ENCODE measurements at regions not wholly inside any gene's neighbourhood (a gene's known extent, or its start where the extent isn't known, plus 50 kb on each side); places are given as distances from the start of the nearest gene placed in this dataset.

- DNase-seq (ENCODE audit: low read depth), result no peak
- no peak overlapping the region for H3K4me3 ChIP-seq (ENCODE audit: low read depth, low read length)
These were observed 67.4 kb upstream of the SOX9 start for GRCh38 chr17:72053449-72053848.

DNA sequence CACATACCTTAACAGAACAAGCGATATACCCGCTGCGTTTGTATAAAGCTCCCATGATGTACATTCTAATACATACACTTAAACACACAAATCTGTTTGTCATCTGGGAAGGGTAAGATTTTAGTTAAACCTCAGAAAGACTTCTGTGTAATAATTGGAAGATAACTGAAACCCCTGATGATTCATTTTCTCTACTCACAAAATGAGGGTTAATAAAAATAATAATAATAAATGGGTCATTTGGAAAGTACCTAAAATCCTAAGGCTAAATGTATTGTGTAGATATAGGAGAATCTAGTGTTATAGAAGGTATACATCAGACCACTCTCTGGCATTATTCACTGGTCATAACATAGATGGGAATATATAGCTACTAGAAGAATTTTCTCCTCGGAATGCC lies 64.7 kb upstream of the SOX9 start:
- no peak for DNase-seq (ENCODE audit: low read depth)
- H3K4me3 ChIP-seq (ENCODE audit: low read depth, low read length), result no peak overlapping the region

- no peak overlapping the region for H3K4me3 ChIP-seq (ENCODE audit: low read depth, low read length)
These were observed 64.0 kb upstream of the SOX9 start for GRCh38 chr17:72056727-72057290.

GRCh38 chr17:72060084-72060483 lies 60.7 kb upstream of the SOX9 start:
- H3K4me3 ChIP-seq (ENCODE audit: low read depth, low read length), result no peak overlapping the region
- DNase-seq (ENCODE audit: low read depth), result no peak

More at GRCh38 chr17:72056727-72057290, 64.0 kb upstream of the SOX9 start:
- DNase-seq (ENCODE audit: low read depth), result no peak

DNA sequence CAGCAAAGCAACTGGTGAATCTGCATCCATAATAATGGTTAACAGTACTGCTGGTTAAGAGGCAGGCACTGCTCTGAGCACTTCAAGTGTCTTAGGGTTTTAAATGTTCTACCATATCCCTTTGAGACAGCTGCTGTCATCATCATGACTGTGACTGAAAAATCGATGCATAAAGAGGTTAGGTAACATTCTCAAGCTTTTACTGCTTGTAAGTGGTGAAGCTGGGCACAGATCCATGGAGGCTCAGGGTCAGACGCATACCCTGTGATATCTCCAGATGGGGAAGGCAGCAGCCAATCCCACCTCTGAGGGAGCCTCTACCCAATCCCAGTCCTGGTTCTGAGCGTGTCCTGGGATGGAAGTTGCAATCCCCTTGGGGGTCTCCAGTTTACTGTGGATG lies 57.6 kb upstream of the SOX9 start:
- peak; percentile 20 for DNase-seq (ENCODE audit: low read depth)
- no peak overlapping the region for H3K4me3 ChIP-seq (ENCODE audit: low read depth, low read length)

GRCh38 chr17:72063756-72064450 lies 56.9 kb upstream of the SOX9 start:
- H3K4me3 ChIP-seq (ENCODE audit: low read depth, low read length), result no peak overlapping the region
- DNase-seq (ENCODE audit: low read depth), result no peak

- H3K4me3 ChIP-seq (ENCODE audit: low read depth, low read length), result no peak overlapping the region
- no peak for DNase-seq (ENCODE audit: low read depth)
These were observed 56.1 kb upstream of the SOX9 start for GRCh38 chr17:72064606-72065193.

DNA sequence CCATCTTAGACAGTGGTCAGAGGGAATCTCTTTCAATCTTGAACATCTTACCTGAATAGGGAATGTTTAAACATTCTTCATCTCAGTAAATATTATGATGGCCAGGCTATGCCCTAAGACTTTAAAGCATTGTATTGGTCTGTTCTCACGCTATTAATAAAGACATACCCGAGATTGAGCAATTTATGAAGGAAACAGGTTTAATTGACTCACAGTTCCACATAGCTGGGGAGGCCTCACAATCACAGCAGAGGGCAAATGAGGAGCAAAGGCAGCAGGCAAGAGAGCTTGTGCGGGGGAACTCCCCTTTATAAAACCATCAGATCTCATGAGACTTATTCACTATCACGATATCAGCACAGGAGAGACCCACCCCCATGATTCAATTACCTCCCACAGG lies 55.3 kb upstream of the SOX9 start:
- DNase-seq (ENCODE audit: low read depth), result no peak

DNA sequence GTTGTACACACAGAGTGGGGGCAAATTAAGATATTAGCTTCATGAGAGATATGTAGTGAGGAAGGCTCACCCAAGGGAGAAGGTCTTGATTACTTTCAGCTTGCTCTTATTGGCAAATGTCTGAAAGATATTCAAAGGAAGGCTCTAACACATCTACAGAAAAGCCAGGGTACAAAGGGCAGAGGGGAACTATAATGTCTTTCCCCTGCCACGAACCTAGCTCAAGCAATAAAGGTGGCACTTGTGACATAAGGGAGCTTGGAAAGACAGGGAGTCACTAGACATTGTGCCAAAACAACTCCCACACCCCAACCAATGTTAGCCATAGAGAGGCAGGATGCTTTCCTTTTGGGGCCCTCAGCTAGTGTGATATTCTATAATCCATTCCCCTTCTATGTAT lies 52.2 kb upstream of the SOX9 start:
- DNase-seq (ENCODE audit: low read depth), result no peak
- no peak overlapping the region for H3K4me3 ChIP-seq (ENCODE audit: low read depth, low read length)

More for the DNA sequence above, 55.3 kb upstream of the SOX9 start:
- no peak overlapping the region for H3K4me3 ChIP-seq (ENCODE audit: low read depth, low read length)

GRCh38 chr17:72069586-72070202 lies 51.1 kb upstream of the SOX9 start:
- no peak for DNase-seq (ENCODE audit: low read depth)

More at GRCh38 chr17:72069586-72070202, 51.1 kb upstream of the SOX9 start:
- no peak overlapping the region for H3K4me3 ChIP-seq (ENCODE audit: low read depth, low read length)

All from skeletal muscle cell (primary cell).